ENCODE measurements at regions not wholly inside any gene's neighbourhood (a gene's known extent, or its start where the extent isn't known, plus 50 kb on each side); places are given as distances from the start of the nearest gene placed in this dataset.

- Histone ChIP-seq H3K9me3 (no peaks in the 10 kb centered on the region), H3K4me1 (ENCODE audit: control insufficient read depth in 1 of 2, insufficient read depth in 2 of 2, low read depth in 1 of 2, low read length in 1 of 2) (no peaks in the 10 kb centered on the region), H3K4me3 (ENCODE audit: low read depth in 2 of 2, low read length in 1 of 2) (no peak overlapping the region), H3K79me2 (ENCODE audit: insufficient read depth) (no peaks in the 10 kb centered on the region), H3K36me3 (replicated peaks in 1 of 2; ENCODE audit: control insufficient read depth in 1 of 2, insufficient read depth in 2 of 2, low read length in 1 of 2) (no peaks in the 10 kb centered on the region), H3K9ac (no peak overlapping the region), H3K27ac (ENCODE audit: low read depth in 2 of 2, low read length in 1 of 2) (no peak overlapping the region), H2AFZ (ENCODE audit: low read depth) (no peak overlapping the region), H3K4me2 (no peak overlapping the region), H3K27me3 (ENCODE audit: insufficient read depth) (no peaks in the 10 kb centered on the region), H4K20me1 (ENCODE audit: insufficient read depth) (no peaks in the 10 kb centered on the region), H3K9me2 (no peaks in the 10 kb centered on the region), H3F3A (replicated peaks; ENCODE audit: insufficient read depth) (no peaks in the 10 kb centered on the region)
- ChIA-PET POLR2A (no interaction called here), CTCF (no interaction called here)
- no peak for DNase-seq
- no peak for TF ChIP-seq FOXJ3 (CRISPR knock-in tag; IDR thresholded peaks at IDR 0.05)
- TF ChIP-seq ZBTB33 (IDR thresholded peaks at IDR 0.05; ENCODE audit: borderline replicate concordance, low read depth), result no peak
- TF ChIP-seq IRF3 (IDR thresholded peaks at IDR 0.05; ENCODE audit: low read depth, low read length), result no peak
- TF ChIP-seq RFX5 (IDR thresholded peaks at IDR 0.05; ENCODE audit: low read length), result no peak
- TF ChIP-seq YY1 (IDR thresholded peaks at IDR 0.05; ENCODE audit: low read depth), result no peak
- no peak for TF ChIP-seq NRF1 (IDR thresholded peaks at IDR 0.05; ENCODE audit: low read depth, low read length)
- TF ChIP-seq CHD2 (IDR thresholded peaks at IDR 0.05; ENCODE audit: low read length, partially characterized antibody), result no peak
- no peak for TF ChIP-seq MAX (IDR thresholded peaks at IDR 0.05; ENCODE audit: low read depth)
- TF ChIP-seq REST (IDR thresholded peaks at IDR 0.05; ENCODE audit: low read depth, low read length), result no peak
- TF ChIP-seq EP300 (IDR thresholded peaks at IDR 0.05; ENCODE audit: borderline replicate concordance in 1 of 2, low read depth in 1 of 2, low read length in 1 of 2), result no peak
- TF ChIP-seq POLR2AphosphoS5 (IDR thresholded peaks at IDR 0.05; ENCODE audit: low read depth, low read length), result no peak
- no peak for TF ChIP-seq GATA2 (CRISPR knock-in tag; IDR thresholded peaks at IDR 0.05)
- TF ChIP-seq GABPA (IDR thresholded peaks at IDR 0.05; ENCODE audit: low read depth), result no peak
- no peak for TF ChIP-seq TEAD4 (IDR thresholded peaks at IDR 0.05; ENCODE audit: borderline replicate concordance, insufficient read depth)
- TF ChIP-seq FOSL2 (IDR thresholded peaks at IDR 0.05; ENCODE audit: borderline replicate concordance, low read depth), result no peak
- TF ChIP-seq FOXM1 (IDR thresholded peaks at IDR 0.05; ENCODE audit: low read depth), result no peak
- no peak for TF ChIP-seq ELF1 (IDR thresholded peaks at IDR 0.05)
These were observed 223.8 kb downstream of the SATB1 start for GRCh38 chr3:18201315-18201714.

All from SK-N-SH (cell line).